ENCODE measurements at regions not wholly inside any gene's neighbourhood (a gene's known extent, or its start where the extent isn't known, plus 50 kb on each side); places are given as distances from the start of the nearest gene placed in this dataset.

- ChIA-PET POLR2A (no interaction called here), CTCF (interaction anchor here (0.6 kb wide), 1 partner anchor 1226 kb away, joined by 5 read pairs; no protein-coding TSS in a partner anchor)
- TF ChIP-seq LEF1 (IDR thresholded peaks at IDR 0.05; ENCODE audit: borderline replicate concordance) (no peak), SUZ12 (IDR thresholded peaks at IDR 0.05) (no peak), L3MBTL2 (conservative IDR thresholded peaks at IDR 0.05) (no peak), FOXK2 (IDR thresholded peaks at IDR 0.05) (no peak), FOXA1 (IDR thresholded peaks at IDR 0.05) (no peak), ARNT (IDR thresholded peaks at IDR 0.05) (no peak), HDGF (IDR thresholded peaks at IDR 0.05; ENCODE audit: borderline replicate concordance) (no peak), CTBP1 (IDR thresholded peaks at IDR 0.05; ENCODE audit: borderline replicate concordance) (no peak), BHLHE40 (IDR thresholded peaks at IDR 0.05; ENCODE audit: borderline replicate concordance) (no peak)
- DNase-seq (ENCODE audit: extremely low spot score) = peak; percentile 34
Measured at GRCh38 chr7:119197877-119198527, 973.5 kb downstream of the ANKRD7 start.

GRCh38 chr7:119219663-119220062 lies 995.2 kb downstream of the ANKRD7 start:
- CTCF ChIA-PET = no interaction called here
- no peak for DNase-seq (ENCODE audit: extremely low spot score)
- TF ChIP-seq SUZ12 (IDR thresholded peaks at IDR 0.05) (no peak), L3MBTL2 (conservative IDR thresholded peaks at IDR 0.05) (no peak), FOXM1 (IDR thresholded peaks at IDR 0.05; ENCODE audit: borderline replicate concordance) (no peak), PKNOX1 (IDR thresholded peaks at IDR 0.05) (no peak), SP1 (IDR thresholded peaks at IDR 0.05) (no peak), LEF1 (IDR thresholded peaks at IDR 0.05; ENCODE audit: borderline replicate concordance) (no peak), FOXA1 (IDR thresholded peaks at IDR 0.05) (no peak), FOXK2 (IDR thresholded peaks at IDR 0.05) (no peak), ZNF384 (IDR thresholded peaks at IDR 0.05) (no peak), HDGF (IDR thresholded peaks at IDR 0.05; ENCODE audit: borderline replicate concordance) (no peak), CTBP1 (IDR thresholded peaks at IDR 0.05; ENCODE audit: borderline replicate concordance) (no peak), ELF4 (IDR thresholded peaks at IDR 0.05) (no peak), ARNT (IDR thresholded peaks at IDR 0.05) (no peak)
- POLR2A ChIA-PET = no interaction called here

- DNase-seq (ENCODE audit: extremely low spot score) = no peak
- CTCF ChIA-PET = no interaction called here
- no peak for TF ChIP-seq SP1 (IDR thresholded peaks at IDR 0.05)
- TF ChIP-seq FOXM1 (IDR thresholded peaks at IDR 0.05; ENCODE audit: borderline replicate concordance) = no peak
- no peak for TF ChIP-seq NFRKB (IDR thresholded peaks at IDR 0.05)
- TF ChIP-seq ARNT (IDR thresholded peaks at IDR 0.05) = no peak
- no peak for TF ChIP-seq PKNOX1 (IDR thresholded peaks at IDR 0.05)
- TF ChIP-seq SUZ12 (IDR thresholded peaks at IDR 0.05) = no peak
- no peak for TF ChIP-seq HDGF (IDR thresholded peaks at IDR 0.05; ENCODE audit: borderline replicate concordance)
- TF ChIP-seq FOXA1 (IDR thresholded peaks at IDR 0.05) = no peak
- TF ChIP-seq ELF4 (IDR thresholded peaks at IDR 0.05) = no peak
- TF ChIP-seq TARDBP (IDR thresholded peaks at IDR 0.05) = no peak
- POLR2A ChIA-PET = no interaction called here
Measured at GRCh38 chr7:119223930-119224329, 999.4 kb downstream of the ANKRD7 start.

GRCh38 chr7:119228482-119228881 lies 1004.0 kb downstream of the ANKRD7 start:
- ChIA-PET CTCF (no interaction called here), POLR2A (no interaction called here)
- DNase-seq (ENCODE audit: extremely low spot score) = no peak
- TF ChIP-seq ELF4 (IDR thresholded peaks at IDR 0.05) = no peak
- no peak for TF ChIP-seq SP1 (IDR thresholded peaks at IDR 0.05)

GRCh38 chr7:119232091-119232490 lies 1007.6 kb downstream of the ANKRD7 start:
- TF ChIP-seq FOXA1 (IDR thresholded peaks at IDR 0.05) (no peak), LEF1 (IDR thresholded peaks at IDR 0.05; ENCODE audit: borderline replicate concordance) (no peak), ARNT (IDR thresholded peaks at IDR 0.05) (no peak), ELF4 (IDR thresholded peaks at IDR 0.05) (no peak), SUZ12 (IDR thresholded peaks at IDR 0.05) (no peak), L3MBTL2 (conservative IDR thresholded peaks at IDR 0.05) (no peak), HDGF (IDR thresholded peaks at IDR 0.05; ENCODE audit: borderline replicate concordance) (no peak), BHLHE40 (IDR thresholded peaks at IDR 0.05; ENCODE audit: borderline replicate concordance) (no peak), FOXM1 (IDR thresholded peaks at IDR 0.05; ENCODE audit: borderline replicate concordance) (no peak), CTBP1 (IDR thresholded peaks at IDR 0.05; ENCODE audit: borderline replicate concordance) (no peak), ZNF384 (IDR thresholded peaks at IDR 0.05) (no peak), FOXK2 (IDR thresholded peaks at IDR 0.05) (no peak), PKNOX1 (IDR thresholded peaks at IDR 0.05) (no peak), TARDBP (IDR thresholded peaks at IDR 0.05) (no peak), SP1 (IDR thresholded peaks at IDR 0.05) (no peak), NFRKB (IDR thresholded peaks at IDR 0.05) (no peak)
- ChIA-PET POLR2A (no interaction called here), CTCF (no interaction called here)
- no peak for DNase-seq (ENCODE audit: extremely low spot score)

- ChIA-PET CTCF (no interaction called here), POLR2A (no interaction called here)
- no peak for TF ChIP-seq FOXA1 (IDR thresholded peaks at IDR 0.05)
- TF ChIP-seq CTBP1 (IDR thresholded peaks at IDR 0.05; ENCODE audit: borderline replicate concordance) = no peak
- no peak for TF ChIP-seq PKNOX1 (IDR thresholded peaks at IDR 0.05)
- no peak for DNase-seq (ENCODE audit: extremely low spot score)
Measured at GRCh38 chr7:119233015-119233414, 1008.5 kb downstream of the ANKRD7 start.
